H9 (cell line): ENCODE measurements at regions not wholly inside any gene's neighbourhood (a gene's known extent, or its start where the extent isn't known, plus 50 kb on each side); places are given as distances from the start of the nearest gene placed in this dataset.

Source experiments
- DNase-seq: peaks from one replicate; pipeline ENCODE4 v3.0.0-alpha.2; 2017
- H2AFZ ChIP-seq: one replicate; pipeline ENCODE4 v1.6.1; 2013; ENCODE audit warnings: mild to moderate bottlenecking, low read length, control low read depth, moderate library complexity
- H2AK5ac ChIP-seq: 2 replicates; pipeline ENCODE4 v1.6.1; 2013; ENCODE audit warnings: low read length, control low read depth, mixed read lengths; ENCODE audit not compliant: insufficient read length
- H2BK120ac ChIP-seq: one replicate; pipeline ENCODE4 v1.6.1; 2013; ENCODE audit warnings: low read depth, mild to moderate bottlenecking, low read length, control low read depth, inconsistent platforms; ENCODE audit not compliant: poor library complexity, severe bottlenecking
- H2BK12ac ChIP-seq: 2 replicates; pipeline ENCODE4 v1.6.1; 2013; ENCODE audit warnings: low read length, control low read depth, mixed read lengths, low read depth; ENCODE audit not compliant: insufficient read length
- H2BK15ac ChIP-seq: 2 replicates; pipeline ENCODE4 v1.6.1; 2013; ENCODE audit warnings: low read depth, low read length, control low read depth
- H2BK20ac ChIP-seq: one replicate; pipeline ENCODE4 v1.6.1; 2013; ENCODE audit warnings: low read depth, mild to moderate bottlenecking, low read length, control low read depth, inconsistent platforms; ENCODE audit not compliant: poor library complexity, severe bottlenecking
- H2BK5ac ChIP-seq: 2 replicates; pipeline ENCODE4 v1.6.1; 2013; ENCODE audit warnings: low read length, control low read depth, mixed read lengths; ENCODE audit not compliant: insufficient read length
- H3K14ac ChIP-seq: 2 replicates; pipeline ENCODE4 v1.6.1; 2013; ENCODE audit warnings: low read length, control low read depth; ENCODE audit not compliant: insufficient read depth
- H3K18ac ChIP-seq: 2 replicates; pipeline ENCODE4 v1.6.1; 2013; ENCODE audit warnings: low read depth, mild to moderate bottlenecking, mixed read lengths, low read length, control low read depth; ENCODE audit not compliant: insufficient read length
- H3K23ac ChIP-seq: 2 replicates; pipeline ENCODE4 v1.6.1; 2013; ENCODE audit warnings: low read length, control low read depth, mixed read lengths, low read depth; ENCODE audit not compliant: insufficient read length
- H3K23me2 ChIP-seq: 2 replicates; pipeline ENCODE4 v1.6.1; 2013; ENCODE audit warnings: low read depth, mild to moderate bottlenecking, mixed read lengths, low read length, control low read depth; ENCODE audit not compliant: insufficient read length, poor library complexity, severe bottlenecking
- H3K27ac ChIP-seq: 2 replicates; pipeline ENCODE4 v1.5.1; 2013; ENCODE audit warnings: low read length, control low read depth, mixed read lengths, low read depth; ENCODE audit not compliant: insufficient read length
- H3K27me3 ChIP-seq: 2 replicates; pipeline ENCODE4 v1.6.1; 2013; ENCODE audit warnings: low read length, control low read depth, inconsistent platforms; ENCODE audit not compliant: insufficient read depth
- H3K4ac ChIP-seq: 2 replicates; pipeline ENCODE4 v1.6.1; 2013; ENCODE audit warnings: low read depth, mild to moderate bottlenecking, control low read depth, inconsistent platforms, low read length, moderate library complexity
- H3K4me1 ChIP-seq: 2 replicates; pipeline ENCODE4 v1.6.1; 2013; ENCODE audit warnings: low read length, control low read depth, inconsistent platforms; ENCODE audit not compliant: insufficient read depth
- H3K4me2 ChIP-seq: 2 replicates; pipeline ENCODE4 v1.6.1; 2013; ENCODE audit warnings: low read length, control low read depth, mixed read lengths; ENCODE audit not compliant: insufficient read length, insufficient read depth
- H3K56ac ChIP-seq: 2 replicates; pipeline ENCODE4 v1.6.1; 2013; ENCODE audit warnings: low read depth, mild to moderate bottlenecking, mixed read lengths, low read length, control low read depth; ENCODE audit not compliant: insufficient read length
- H3K79me1 ChIP-seq: 2 replicates; pipeline ENCODE4 v1.6.1; 2013; ENCODE audit warnings: low read depth, mild to moderate bottlenecking, moderate library complexity, low read length, control low read depth, inconsistent platforms; ENCODE audit not compliant: insufficient read depth, poor library complexity, severe bottlenecking
- H3K79me2 ChIP-seq: 2 replicates; pipeline ENCODE4 v1.6.1; 2013; ENCODE audit warnings: low read length, control low read depth, inconsistent platforms; ENCODE audit not compliant: insufficient read depth
- H3K9ac ChIP-seq: 2 replicates; pipeline ENCODE4 v1.6.1; 2013; ENCODE audit warnings: low read length, control low read depth, mixed read lengths; ENCODE audit not compliant: insufficient read length; ENCODE audit errors: extremely low read depth
- H3K9me3 ChIP-seq: one replicate; pipeline ENCODE4 v1.6.1; 2013; ENCODE audit warnings: low read depth, low read length, inconsistent platforms; ENCODE audit not compliant: control insufficient read depth
- H3T11ph ChIP-seq: one replicate; pipeline ENCODE4 v1.6.1; 2013; ENCODE audit warnings: mild to moderate bottlenecking, low read length, control low read depth, inconsistent platforms
- H4K20me1 ChIP-seq: one replicate; pipeline ENCODE4 v1.6.1; 2013; ENCODE audit not compliant: control insufficient read depth, insufficient read length, insufficient read depth
- H4K5ac ChIP-seq: 2 replicates; pipeline ENCODE4 v1.6.1; 2013; ENCODE audit warnings: low read depth, mild to moderate bottlenecking, mixed read lengths, low read length, control low read depth; ENCODE audit not compliant: insufficient read length
- H4K8ac ChIP-seq: replicated peaks from 2 replicates; pipeline ENCODE4 v1.6.1; 2013; ENCODE audit warnings: low read length, control low read depth, mixed read lengths, low read depth; ENCODE audit not compliant: insufficient read length
- H4K91ac ChIP-seq: 2 replicates; pipeline ENCODE4 v1.6.1; 2013; ENCODE audit warnings: low read depth, mild to moderate bottlenecking, moderate library complexity, mixed read lengths, low read length, control low read depth; ENCODE audit not compliant: insufficient read length
- H3K27ac Mint-ChIP-seq, 3 experiments: 2 replicates in 2 of 3; 3 replicates in 1 of 3; pipeline ENCODE4 v1.8.0; 2020 to 2021; ENCODE audit warnings: mixed read lengths in 3 of 3, mild to moderate bottlenecking in 1 of 3, moderate library complexity in 1 of 3
- H3K27me3 Mint-ChIP-seq: 2 replicates; pipeline ENCODE4 v1.8.0; 2021; ENCODE audit warnings: low read depth, mild to moderate bottlenecking, moderate library complexity, mixed read lengths
- H3K36me3 Mint-ChIP-seq, 3 experiments: 2 replicates in 2 of 3; 3 replicates in 1 of 3; pipeline ENCODE4 v1.8.0; 2020 to 2021; ENCODE audit warnings: low read depth in 3 of 3, mixed read lengths in 3 of 3; ENCODE audit not compliant: insufficient read depth in 1 of 3
- H3K4me1 Mint-ChIP-seq, 2 experiments: 2 replicates each; pipeline ENCODE4 v1.8.0; 2020; ENCODE audit warnings: mixed read lengths in 2 of 2
- H3K4me3 Mint-ChIP-seq, 2 experiments: 2 replicates in 1 of 2; 3 replicates in 1 of 2; pipeline ENCODE4 v1.8.0; 2020 to 2021; ENCODE audit warnings: mild to moderate bottlenecking in 2 of 2, mixed read lengths in 2 of 2, moderate library complexity in 1 of 2
- H3K9me3 Mint-ChIP-seq, 2 experiments: 2 replicates in 1 of 2; 3 replicates in 1 of 2; pipeline ENCODE4 v1.8.0; 2020; ENCODE audit warnings: mild to moderate bottlenecking in 2 of 2, mixed read lengths in 2 of 2, moderate library complexity in 1 of 2
- WGBS: extraction: QIAGEN DNeasy Blood & Tissue Kit; methylation state at CpG from one replicate; pipeline ENCODE4 v1.1.7; 2013; ENCODE audit warnings: missing lambda C conversion rate, low lambda C conversion rate, mixed read lengths; ENCODE audit not compliant: insufficient read length; ENCODE audit errors: extremely low coverage; 5-methylcytosine and 5-hydroxymethylcytosine counted together
- TF ChIP-seq, protein P1 (sequence below): fragments of 200-600 bp; sonication (generic); conservative IDR thresholded peaks from 3 replicates; pipeline ENCODE4 v1.8.0; 2021; ENCODE audit warnings: antibody characterized with exemption, mild to moderate bottlenecking

DNA sequence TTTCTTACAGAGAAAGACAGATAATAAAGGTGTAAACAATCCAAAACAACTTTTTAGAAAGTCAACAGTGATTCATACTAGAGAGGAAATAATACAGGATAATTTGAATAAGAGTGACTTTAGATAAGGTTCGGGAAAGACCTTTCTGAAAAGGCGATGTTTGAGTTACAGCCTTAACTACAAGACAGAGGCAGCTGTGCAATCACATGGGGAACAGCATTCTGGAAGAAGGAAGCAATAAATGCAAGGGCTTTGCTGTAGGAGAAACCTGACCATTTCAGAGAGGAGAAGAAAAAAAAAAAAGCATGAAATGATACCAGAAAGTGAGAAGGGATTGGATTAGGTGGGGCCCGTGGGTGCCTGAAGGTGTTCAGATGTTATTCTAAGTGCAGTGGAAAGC, 200.6 kb upstream of the ATP11B start:
- TF ChIP-seq, protein P1, sequence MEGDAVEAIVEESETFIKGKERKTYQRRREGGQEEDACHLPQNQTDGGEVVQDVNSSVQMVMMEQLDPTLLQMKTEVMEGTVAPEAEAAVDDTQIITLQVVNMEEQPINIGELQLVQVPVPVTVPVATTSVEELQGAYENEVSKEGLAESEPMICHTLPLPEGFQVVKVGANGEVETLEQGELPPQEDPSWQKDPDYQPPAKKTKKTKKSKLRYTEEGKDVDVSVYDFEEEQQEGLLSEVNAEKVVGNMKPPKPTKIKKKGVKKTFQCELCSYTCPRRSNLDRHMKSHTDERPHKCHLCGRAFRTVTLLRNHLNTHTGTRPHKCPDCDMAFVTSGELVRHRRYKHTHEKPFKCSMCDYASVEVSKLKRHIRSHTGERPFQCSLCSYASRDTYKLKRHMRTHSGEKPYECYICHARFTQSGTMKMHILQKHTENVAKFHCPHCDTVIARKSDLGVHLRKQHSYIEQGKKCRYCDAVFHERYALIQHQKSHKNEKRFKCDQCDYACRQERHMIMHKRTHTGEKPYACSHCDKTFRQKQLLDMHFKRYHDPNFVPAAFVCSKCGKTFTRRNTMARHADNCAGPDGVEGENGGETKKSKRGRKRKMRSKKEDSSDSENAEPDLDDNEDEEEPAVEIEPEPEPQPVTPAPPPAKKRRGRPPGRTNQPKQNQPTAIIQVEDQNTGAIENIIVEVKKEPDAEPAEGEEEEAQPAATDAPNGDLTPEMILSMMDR: no peak
- no peak overlapping the region for H3K23ac ChIP-seq
- H3K79me2 ChIP-seq: no peaks in the 10 kb centered on the region
- no peak overlapping the region for H2AFZ ChIP-seq
- no peak overlapping the region for H3K14ac ChIP-seq
- H2BK120ac ChIP-seq: no peak overlapping the region
- no peak for DNase-seq
- H3K56ac ChIP-seq: no peak overlapping the region
- H3K18ac ChIP-seq: no peak overlapping the region
- no peaks in the 10 kb centered on the region for H4K20me1 ChIP-seq
- H3K27ac ChIP-seq: no peak overlapping the region
- H3K36me3 Mint-ChIP-seq: peaks cover 2 to 5% (median 4%) of the 10 kb centered on the region in 3 experiments; a peak in 4 of 7 replicates
- H3K9ac ChIP-seq: no peak overlapping the region
- no peaks in the 10 kb centered on the region for H3K4me1 ChIP-seq
- no peaks in the 10 kb centered on the region; a peak in 1 of 4 replicates for H3K4me1 Mint-ChIP-seq
- H3K79me1 ChIP-seq: no peaks in the 10 kb centered on the region
- no peak overlapping the region for H2BK20ac ChIP-seq
- WGBS: no CpG with 5 or more reads among the region's 3 CpGs
- 0 out of 7 replicates have a peak overlapping the region, but pooled peaks of 1 of the 3 experiments have one; percentile 16 for H3K27ac Mint-ChIP-seq
- no peaks in the 10 kb centered on the region for H3K23me2 ChIP-seq
- H2BK12ac ChIP-seq: no peak overlapping the region
- H2BK15ac ChIP-seq: no peak overlapping the region
- H3K27me3 Mint-ChIP-seq: no peaks in the 10 kb centered on the region
- H3K9me3 Mint-ChIP-seq: peaks cover 6 to 8% of the 10 kb centered on the region in 2 experiments; a peak in 4 of 5 replicates
- no peak overlapping the region for H3K4ac ChIP-seq
- H3K9me3 ChIP-seq: no peaks in the 10 kb centered on the region
- H3K4me2 ChIP-seq: no peak overlapping the region
- no peak overlapping the region for H3K4me3 Mint-ChIP-seq
- no peak overlapping the region for H4K91ac ChIP-seq
- no peak overlapping the region for H2AK5ac ChIP-seq
- H3T11ph ChIP-seq: no peak overlapping the region
- H4K8ac ChIP-seq: no peak overlapping the region
- H4K5ac ChIP-seq: no peak overlapping the region
- H3K27me3 ChIP-seq: no peaks in the 10 kb centered on the region
- no peak overlapping the region for H2BK5ac ChIP-seq
